ENCODE measurements at regions not wholly inside any gene's neighbourhood (a gene's known extent, or its start where the extent isn't known, plus 50 kb on each side); places are given as distances from the start of the nearest gene placed in this dataset.
"Not testable (repeated sequence)": the region's sequence is repeated elsewhere in the genome, so short reads cannot be mapped to it uniquely, and the experiment has no call there.

DNA sequence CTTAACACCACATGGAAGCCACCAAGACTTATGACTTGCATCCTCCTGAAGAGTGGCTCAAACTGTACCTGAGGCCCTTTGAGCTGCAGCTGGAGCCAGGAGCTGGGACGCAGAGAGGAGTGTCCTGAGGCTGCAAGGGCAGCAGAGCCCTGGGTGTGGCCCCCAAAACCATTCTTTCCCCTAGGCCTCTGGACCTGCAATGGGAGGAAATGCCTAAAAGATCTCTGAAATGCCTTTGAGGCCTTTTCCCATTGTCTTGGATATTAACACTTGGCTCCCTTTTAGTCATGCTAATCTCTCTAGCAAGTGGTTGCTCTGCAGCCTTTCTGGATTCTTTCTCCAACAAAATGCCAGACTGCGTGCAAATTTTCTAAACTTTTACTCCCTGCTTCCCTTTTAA lies 156.1 kb downstream of the SLC38A4 start:
- no peak for DNase-seq

DNA sequence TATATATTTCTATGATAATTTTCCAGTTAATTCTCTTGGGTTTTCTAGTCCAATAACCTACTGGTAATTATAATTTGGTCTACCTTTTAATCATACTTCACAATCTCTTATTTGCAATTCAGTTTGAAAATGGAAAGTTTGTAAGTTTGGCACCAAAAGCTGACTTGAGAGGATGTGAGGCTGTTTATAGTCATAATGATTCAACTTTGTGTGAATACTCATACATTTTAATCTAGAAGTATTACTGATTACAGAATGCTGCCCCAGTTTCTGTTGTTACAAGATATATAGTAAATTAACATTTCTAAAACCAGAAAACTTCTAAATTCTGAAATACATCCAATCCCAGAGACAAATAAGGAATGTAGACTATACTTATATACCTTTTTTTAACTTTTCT lies 158.2 kb downstream of the SLC38A4 start:
- DNase-seq = no peak

- DNase-seq = no peak
These were observed 161.0 kb downstream of the SLC38A4 start for GRCh38 chr12:46664761-46665287.

DNA sequence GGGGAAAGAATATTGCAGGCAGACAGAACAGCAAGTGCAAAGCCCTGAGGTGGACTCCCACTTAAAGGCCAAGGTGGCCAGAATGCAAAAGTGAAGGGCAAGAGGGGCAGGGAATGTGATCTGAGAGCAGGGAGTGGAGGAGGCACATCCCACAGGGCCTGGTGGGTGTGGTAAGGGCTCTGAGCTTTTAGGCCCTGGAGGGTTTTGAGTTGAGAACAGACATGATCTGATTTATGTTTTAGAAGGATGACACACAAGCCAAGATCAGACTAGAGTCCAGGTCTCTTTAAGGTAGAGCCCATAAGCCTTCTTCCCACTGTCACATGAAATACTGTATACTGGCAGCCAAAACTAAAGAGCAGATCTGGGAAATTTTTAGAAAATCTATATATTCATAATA lies 162.5 kb downstream of the SLC38A4 start:
- DNase-seq = no peak

DNA sequence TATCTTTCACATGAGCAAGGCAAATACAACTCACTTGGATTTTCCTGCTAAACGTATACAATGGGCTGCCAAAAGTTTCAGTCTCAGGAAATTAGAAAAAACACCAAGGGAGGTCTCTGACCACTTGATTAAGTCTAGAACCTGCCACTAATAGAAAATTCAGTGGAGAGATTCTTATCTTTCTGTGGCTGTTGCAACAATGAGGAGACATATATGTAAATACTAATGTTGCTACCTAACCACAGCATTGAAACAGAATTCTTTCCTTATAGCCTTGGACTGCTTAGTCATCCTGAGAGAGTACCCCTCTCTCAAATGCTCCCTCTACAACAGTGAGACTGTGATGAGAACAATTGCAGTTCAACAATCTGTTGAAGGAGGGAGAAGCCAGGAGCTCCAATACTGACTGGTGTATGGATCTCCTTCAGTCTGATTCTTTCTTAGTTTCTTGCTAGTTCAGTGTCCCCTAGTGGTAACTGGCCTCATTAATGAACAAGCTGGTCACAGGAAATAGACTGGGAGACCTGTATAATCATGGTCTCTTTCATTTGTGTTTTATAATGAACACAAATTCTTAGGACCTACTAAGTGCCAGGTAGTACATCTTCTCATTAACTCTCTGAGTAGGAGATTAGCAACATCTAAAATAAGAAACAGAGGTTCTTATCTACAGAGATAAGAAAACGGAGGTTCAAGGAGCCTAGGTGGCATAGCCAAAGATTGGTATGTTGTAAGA lies 164.5 kb downstream of the SLC38A4 start:
- DNase-seq = peak; percentile 42

GRCh38 chr12:46660719-46661109 lies 165.1 kb downstream of the SLC38A4 start:
- no peak for DNase-seq

GRCh38 chr12:46660276-46660675 lies 165.5 kb downstream of the SLC38A4 start:
- DNase-seq = no peak

- DNase-seq = no peak
These were observed 166.0 kb downstream of the SLC38A4 start for GRCh38 chr12:46659824-46660223.

DNA sequence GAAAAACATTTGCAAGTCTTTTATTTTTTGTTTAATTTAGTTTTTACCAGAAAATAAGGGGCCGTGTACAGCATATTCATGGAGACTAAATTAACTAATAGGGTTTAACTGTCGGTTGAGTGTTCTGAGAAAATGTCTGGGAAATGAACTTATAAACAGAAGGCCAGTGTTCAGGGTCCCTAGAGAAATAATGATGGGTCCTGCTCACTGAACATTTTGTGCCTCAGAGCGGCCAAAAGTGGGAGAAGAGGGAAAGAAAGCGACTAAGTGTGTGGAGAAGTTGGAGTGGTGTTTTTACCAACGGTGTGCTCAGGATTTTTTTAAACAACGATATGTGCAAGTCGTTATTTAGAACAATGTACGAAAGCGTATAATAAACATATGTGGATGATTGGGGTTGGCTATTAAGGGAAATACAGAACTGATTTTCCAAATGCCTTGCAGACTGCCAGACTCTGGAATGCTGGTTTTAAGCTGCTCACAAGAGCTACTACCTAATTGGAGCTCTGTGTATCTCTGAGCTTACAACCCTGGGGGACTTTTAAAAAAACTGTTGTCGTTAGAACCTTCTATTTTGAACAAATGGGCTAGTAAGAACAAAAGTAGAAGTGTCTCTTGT lies 166.7 kb downstream of the SLC38A4 start:
- DNase-seq = no peak

- DNase-seq = no peak
These were observed 168.1 kb downstream of the SLC38A4 start for GRCh38 chr12:46657453-46658411.

- not testable (repeated sequence) for DNase-seq
These were observed 169.8 kb downstream of the SLC38A4 start for GRCh38 chr12:46655984-46656383.

GRCh38 chr12:46653311-46653710 lies 172.5 kb downstream of the SLC38A4 start:
- DNase-seq = no peak

DNA sequence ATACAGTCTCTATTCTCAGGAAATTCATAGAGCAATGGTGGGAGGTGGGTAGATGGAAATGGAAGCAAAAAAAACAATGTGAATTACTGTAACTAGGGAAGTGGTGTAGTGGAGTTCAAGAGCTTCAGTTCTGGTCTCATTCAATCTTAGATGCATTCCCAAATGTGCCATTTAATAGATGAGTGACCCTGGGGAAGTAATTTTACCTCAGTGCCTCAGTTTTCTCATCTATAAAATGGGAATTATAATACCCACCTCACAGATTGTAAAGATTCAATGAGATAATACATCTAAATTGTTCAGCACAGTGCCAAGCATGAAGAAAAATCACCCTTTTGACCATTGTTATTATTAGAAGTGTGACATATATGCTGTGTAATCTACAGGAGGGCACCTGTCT lies 173.1 kb downstream of the SLC38A4 start:
- no peak for DNase-seq

DNA sequence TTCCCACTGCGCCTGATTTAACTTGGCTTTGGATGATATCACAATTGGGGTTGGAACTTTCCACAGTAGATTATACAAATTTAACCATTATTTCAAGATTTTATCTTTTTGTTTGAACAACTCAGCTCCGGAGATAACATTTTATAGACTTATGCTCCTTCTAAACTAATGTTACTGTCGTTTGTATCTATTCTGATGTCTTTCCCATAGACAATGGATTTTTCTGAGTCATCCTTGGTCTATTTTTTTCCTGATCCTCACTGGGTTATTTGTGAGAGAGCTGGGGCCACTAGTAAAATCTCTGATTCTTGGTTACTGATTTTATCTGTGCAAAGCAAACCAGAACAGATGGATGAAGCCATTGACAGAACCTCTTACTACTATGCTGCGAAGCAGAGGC lies 175.1 kb downstream of the SLC38A4 start:
- no peak for DNase-seq

GRCh38 chr12:46649433-46649832 lies 176.4 kb downstream of the SLC38A4 start:
- no peak for DNase-seq

DNA sequence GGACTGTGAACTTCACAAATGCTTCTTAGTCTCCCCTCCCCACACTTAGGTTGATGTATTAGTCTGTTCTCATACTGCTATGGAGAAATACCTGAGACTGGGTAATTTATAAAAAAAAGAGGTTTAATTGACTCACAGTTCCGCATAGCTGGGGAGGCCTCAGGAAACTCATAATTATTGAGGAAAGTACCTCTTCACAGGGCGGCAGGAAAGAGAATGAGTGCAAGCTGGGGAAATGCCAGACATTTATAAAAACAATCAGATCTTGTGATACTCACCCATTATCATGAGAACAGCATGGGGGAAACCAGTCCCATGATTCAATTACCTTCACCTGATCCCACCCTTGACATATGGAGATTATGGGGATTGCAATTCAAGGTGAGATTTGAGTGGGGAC lies 178.8 kb downstream of the SLC38A4 start:
- DNase-seq = no peak

- not testable (repeated sequence) for DNase-seq
These were observed 184.1 kb downstream of the SLC38A4 start for GRCh38 chr12:46641649-46642048.

DNA sequence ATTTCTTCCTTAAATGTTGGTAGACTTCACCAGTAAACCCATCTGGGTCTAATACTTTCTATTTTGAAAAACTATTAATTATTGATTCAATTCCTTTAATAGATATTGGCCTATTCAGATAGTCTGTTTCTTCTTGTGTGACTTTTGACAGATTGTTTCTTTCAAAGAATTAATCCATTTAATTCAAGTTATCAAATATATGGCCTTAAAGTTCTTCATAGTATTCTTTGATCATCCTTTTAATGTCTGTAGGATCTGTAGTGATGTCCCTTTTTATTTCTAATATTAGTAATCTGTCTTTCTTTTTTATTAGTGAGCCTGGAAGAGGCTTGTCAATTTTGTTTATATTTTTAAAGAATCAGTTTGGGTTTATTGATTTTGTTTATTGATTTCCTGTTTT lies 190.0 kb downstream of the SLC38A4 start:
- no peak for DNase-seq

DNA sequence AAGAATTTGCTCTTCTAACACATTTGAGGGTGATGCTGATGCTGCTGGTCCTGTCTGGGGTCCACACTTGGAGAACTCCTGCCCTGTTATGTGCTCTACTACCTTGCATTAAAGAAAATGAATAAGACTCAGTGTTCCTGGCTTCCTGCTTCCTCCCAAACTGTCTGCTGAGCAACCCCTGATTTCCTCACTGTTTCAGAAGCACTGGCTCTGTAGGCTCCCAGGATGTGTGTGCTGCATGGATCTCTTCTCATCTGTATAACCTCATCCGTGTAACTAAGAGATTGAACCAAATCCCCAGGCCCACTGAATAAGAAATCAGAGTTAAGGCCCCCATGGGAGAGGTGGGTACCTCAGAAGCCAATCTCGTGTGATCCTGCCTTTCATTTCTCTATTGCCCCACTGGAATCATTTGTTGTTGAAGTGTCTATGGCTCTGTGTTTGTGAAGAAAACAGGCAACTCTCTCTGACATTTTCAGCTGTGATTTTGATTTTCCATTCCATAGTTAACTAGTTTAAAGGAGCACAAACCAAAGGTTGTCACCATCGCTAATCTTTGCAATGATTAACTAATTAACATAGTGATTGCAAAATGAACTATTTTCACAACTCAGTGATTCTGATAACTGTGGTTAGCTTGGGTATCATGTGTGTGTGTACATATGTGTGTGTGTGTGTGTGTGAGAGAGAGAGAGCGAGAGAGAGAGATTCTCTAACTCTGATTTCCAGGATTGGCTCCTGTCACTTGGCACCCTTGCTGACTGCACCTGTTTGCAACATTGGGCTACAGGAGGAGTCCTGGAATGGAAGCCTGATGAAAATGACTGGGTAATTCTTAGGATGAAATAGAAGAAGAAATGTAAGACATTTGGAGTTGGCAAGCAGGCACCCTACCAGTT lies 196.2 kb downstream of the SLC38A4 start:
- DNase-seq = no peak

DNA sequence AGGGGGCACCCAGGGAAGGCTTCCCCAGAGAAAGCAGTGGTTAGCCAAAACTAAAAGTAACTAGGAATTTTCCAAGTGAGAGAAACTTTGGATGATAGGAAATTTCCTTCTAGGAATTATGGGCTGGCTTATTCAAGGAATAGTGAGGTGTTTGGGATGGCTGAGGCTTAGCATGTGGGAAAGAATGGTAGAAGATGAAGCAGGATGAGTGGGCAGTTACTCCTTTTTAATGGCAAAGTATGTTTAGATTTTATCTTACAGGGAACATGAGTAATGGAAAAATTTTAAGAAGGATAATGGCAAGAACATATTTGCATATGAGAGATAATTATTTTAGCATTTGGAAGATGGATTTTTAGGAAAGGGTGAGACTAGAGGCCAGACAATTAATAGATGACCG lies 197.6 kb downstream of the SLC38A4 start:
- no peak for DNase-seq

GRCh38 chr12:46627686-46628085 lies 198.1 kb downstream of the SLC38A4 start:
- no peak for DNase-seq

GRCh38 chr12:46619474-46619873 lies 206.3 kb downstream of the SLC38A4 start:
- not testable (repeated sequence) for DNase-seq

Data from DMS79 treated with DMSO at 0.1 percent for 48 hours (cell line).